Right lobe of liver (tissue), 4 donors: ENCODE measurements at regions not wholly inside any gene's neighbourhood (a gene's known extent, or its start where the extent isn't known, plus 50 kb on each side); places are given as distances from the start of the nearest gene placed in this dataset.

Experiments
- CTCF ChIP-seq, 4 donors: fragments of 200-600 bp in 3 of 4; fragments of 450-650 bp in 1 of 4; IDR thresholded peaks; one replicate each; pipeline versions ENCODE4 v1.5.1 to v1.8.0; 2016 to 2022; ENCODE audit warnings: antibody characterized with exemption in 4 of 4, mild to moderate bottlenecking in 2 of 4
- POLR2A ChIP-seq: fragments of 450-650 bp; IDR thresholded peaks from one replicate; pipeline ENCODE4 v1.6.1; 2017; ENCODE audit warnings: antibody characterized with exemption, mild to moderate bottlenecking
- donor health status: DM: no; HTN: no; CAD: no.
- donor health status: DM: no; HTN: no; CAD: no.
- donor health status: DM: no; HTN: yes; CAD: no.

- TF ChIP-seq CTCF (IDR thresholded peaks at IDR 0.05) (no peak), POLR2A (no peak)
These were observed 122.5 kb upstream of the LDB2 start for GRCh38 chr4:17020901-17021300.
